ENCODE measurements at regions not wholly inside any gene's neighbourhood (a gene's known extent, or its start where the extent isn't known, plus 50 kb on each side); places are given as distances from the start of the nearest gene placed in this dataset.
"Not testable (repeated sequence)": the region's sequence is repeated elsewhere in the genome, so short reads cannot be mapped to it uniquely, and the experiment has no call there.

- no peak for DNase-seq (ENCODE audit: low spot score)
Observed at GRCh38 chr2:34724107-34724506, 1125.0 kb upstream of the FAM98A start.

- DNase-seq (ENCODE audit: low spot score), result no peak
Observed at GRCh38 chr2:34723683-34724082, 1124.6 kb upstream of the FAM98A start.

- DNase-seq (ENCODE audit: low spot score), result no peak
Observed at GRCh38 chr2:34719206-34719605, 1120.1 kb upstream of the FAM98A start.

- DNase-seq (ENCODE audit: low spot score), result peak; percentile 19
Observed at GRCh38 chr2:34705551-34706247, 1106.6 kb upstream of the FAM98A start.

DNA sequence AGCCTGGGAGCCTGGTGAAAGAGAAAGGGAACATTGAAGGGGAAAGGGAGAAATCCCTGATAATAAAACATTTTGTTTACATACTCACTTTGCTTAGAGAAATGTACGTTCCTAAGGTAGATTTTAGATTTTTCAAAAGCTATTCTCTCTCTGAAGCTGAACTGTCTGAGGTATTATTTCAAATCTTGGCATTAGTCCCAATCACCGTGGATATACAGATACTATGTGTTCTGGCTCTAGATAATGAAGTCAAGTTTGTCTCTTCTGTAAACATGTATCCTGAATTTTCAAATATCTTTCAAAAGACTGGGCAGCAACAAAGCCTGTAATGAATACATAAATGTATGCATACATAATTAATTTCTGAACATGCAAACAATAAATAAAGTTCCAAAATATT is 1104.2 kb upstream of the FAM98A start:
- DNase-seq (ENCODE audit: low spot score), result no peak

DNA sequence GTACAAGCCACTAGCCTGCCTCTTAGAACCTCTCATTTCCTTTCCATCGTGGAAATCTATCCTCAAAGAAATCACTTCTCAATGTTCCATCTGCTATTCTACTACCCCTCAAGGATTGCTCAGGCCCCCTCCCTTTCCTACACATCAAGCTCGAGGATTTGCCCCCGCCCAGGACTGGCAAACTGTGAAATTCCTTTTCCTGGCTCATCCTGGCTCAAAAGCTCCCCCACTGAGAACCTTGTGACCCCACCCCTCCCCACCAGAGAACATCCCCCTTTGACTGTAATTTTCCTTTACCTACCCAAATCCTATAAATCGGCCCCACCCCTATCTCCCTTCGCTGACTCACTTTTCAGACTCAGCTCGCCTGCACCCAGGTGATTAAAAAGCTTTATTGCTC is 1103.3 kb upstream of the FAM98A start:
- not testable (repeated sequence) for DNase-seq (ENCODE audit: low spot score)

DNA sequence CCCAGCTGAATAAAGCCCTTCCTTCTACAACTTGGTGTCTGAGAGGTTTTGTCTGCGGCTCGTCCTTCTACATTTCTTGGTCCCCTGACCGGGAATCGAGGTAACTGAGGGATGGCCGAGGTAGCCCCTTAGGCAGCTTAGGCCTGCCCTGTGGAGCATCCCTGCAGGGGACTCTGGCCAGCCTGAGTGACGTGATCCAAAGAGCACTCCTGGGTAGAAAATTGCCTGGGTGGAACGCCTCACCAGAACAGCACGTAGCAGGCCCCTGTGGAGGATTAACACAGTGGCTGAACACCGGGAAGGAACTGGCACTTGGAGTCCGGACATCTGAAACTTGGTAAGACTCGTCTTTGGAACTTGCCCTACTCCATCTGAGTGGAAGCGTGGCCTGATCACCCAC is 1078.5 kb upstream of the FAM98A start:
- DNase-seq (ENCODE audit: low spot score), result not testable (repeated sequence)

DNA sequence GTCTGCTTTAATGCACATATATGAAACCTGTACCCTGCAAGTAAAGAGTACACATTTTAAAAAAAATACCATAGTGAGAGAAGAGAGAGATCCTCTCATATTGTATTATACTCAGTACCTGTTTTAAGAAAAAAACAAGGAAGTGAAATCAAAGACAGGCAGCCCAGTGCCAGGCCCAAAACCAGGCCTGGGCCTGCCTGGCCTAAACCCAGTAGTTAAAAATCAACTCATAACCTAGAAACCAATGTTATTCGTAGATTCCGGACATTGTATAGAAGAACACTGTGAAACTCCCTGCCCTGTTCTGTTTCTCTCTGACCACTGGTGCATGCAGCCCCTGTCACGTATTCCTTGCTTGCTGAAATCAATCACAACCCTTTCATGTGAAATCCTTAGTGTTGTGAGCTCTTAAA is 1078.0 kb upstream of the FAM98A start:
- not testable (repeated sequence) for DNase-seq (ENCODE audit: low spot score)

- no peak for DNase-seq (ENCODE audit: low spot score)
Observed at GRCh38 chr2:34670482-34670881, 1071.4 kb upstream of the FAM98A start.

DNA sequence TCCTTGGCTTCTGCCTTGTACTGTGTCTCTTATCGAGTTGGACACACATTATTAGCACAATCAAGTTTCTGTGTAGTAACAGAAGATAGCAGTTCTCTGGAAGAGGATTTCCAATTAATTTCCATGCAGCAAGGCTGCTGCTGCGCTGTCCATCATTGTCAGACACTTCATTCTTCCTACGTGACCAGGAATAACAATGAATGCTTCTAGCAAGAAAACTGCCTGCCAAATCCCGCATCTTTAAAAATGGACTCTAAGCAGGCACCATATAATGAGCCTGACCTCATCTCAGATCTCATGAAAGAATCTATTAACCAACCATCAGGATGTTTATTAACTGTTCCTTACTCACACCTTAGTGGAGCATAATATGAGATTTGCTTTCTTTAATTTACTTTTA is 1067.7 kb upstream of the FAM98A start:
- DNase-seq (ENCODE audit: low spot score), result no peak

DNA sequence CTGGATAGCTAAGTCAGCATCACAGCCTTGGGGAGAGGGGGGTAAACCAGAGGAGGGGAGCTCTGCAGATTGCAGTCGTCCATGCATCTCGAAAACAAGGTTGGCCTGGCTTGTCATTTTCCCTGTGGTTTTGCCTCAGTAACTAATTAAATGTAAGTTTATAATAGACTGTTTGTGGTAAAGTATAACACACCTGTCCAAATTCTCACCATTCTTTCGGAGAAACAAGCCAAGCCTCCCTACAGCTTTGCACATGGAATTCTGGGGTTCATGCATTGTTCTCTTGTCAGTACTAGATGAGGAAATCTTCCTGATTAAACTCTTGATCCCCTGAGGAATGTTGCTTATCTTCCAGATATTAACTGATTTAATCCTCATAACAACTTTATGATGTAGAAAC is 1065.2 kb upstream of the FAM98A start:
- DNase-seq (ENCODE audit: low spot score), result no peak

- no peak for DNase-seq (ENCODE audit: low spot score)
Observed at GRCh38 chr2:34663314-34663713, 1064.2 kb upstream of the FAM98A start.

DNA sequence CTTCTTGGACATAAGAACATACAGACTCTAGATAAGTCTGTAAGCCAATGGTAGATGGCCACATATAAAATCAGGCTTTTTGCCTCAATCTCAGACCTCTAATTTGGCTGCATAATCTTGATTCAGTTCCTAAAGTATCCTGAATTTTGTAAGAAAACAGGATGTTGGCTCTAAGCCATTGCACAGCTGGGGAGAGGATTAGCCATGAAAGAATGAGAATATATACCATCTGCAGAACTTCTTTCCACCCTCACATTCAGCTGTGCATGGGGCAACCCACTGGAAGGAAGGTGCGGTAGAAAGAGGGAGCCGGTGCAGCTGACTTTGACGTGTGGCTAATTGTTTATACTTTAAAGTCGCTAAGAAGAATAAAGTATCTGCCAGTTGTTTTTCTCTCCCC is 1061.6 kb upstream of the FAM98A start:
- no peak for DNase-seq (ENCODE audit: low spot score)

GRCh38 chr2:34656632-34657031 is 1057.5 kb upstream of the FAM98A start:
- no peak for DNase-seq (ENCODE audit: low spot score)

- DNase-seq (ENCODE audit: low spot score), result peak; percentile 28
Observed at GRCh38 chr2:34652636-34653035, 1053.5 kb upstream of the FAM98A start.

DNA sequence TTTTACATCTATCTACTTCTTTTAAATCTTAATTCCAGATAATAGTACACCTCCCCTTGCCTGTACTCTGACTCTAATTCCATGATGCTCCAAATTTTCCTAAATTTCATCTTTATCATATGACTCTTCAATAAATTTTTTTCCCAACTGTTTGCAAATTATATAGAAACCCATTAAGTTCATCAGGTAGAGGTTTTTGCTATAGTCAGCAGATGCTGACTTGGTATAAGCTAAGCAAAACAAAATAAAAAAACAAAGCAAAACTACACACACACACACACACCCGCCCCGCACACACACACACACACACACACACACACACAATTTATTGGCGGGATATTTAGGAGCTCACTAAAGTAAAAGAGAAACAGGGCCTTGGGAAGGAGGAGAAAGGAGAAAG is 1047.8 kb upstream of the FAM98A start:
- no peak for DNase-seq (ENCODE audit: low spot score)

DNA sequence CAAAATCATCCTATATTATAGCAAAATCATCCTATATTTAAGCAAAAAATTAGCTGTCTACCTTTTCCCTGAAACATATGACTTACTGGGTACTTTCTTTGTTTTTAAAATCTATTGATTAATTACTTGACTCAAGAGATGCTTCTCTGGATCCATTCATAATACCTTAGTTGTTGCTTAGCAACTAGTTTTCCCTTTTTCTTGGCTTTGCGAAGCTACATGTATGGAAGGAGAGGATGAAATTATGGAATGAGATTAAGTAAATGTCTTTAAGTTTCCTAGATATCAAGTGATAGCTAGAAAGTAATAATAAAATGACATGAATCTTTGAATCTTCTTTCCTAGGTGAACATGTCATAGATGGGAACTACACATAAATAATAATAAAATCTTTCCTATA is 1033.2 kb upstream of the FAM98A start:
- DNase-seq (ENCODE audit: low spot score), result no peak

GRCh38 chr2:34627003-34627402 is 1027.9 kb upstream of the FAM98A start:
- DNase-seq (ENCODE audit: low spot score), result peak; percentile 63

GRCh38 chr2:34604164-34604563 is 1005.1 kb upstream of the FAM98A start:
- no peak for DNase-seq (ENCODE audit: low spot score)

DNA sequence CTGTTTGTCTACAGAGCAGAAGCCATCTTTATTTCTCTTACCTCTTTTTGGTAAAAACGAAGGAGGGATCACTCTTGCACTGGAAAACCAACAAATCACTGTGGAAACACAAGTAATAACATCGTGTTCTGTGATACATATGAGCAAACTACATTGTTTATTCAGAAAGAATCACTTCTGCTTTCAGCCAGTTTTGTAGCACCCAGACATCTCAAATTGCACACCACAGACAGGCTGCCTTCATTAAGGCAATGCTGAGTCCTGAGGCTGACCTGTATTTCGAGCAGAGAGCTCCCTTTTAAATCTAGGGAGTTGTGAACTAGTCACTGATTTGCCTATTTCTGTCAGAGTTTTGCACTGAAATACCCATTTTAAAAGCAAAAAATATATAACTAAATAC is 1003.2 kb upstream of the FAM98A start:
- no peak for DNase-seq (ENCODE audit: low spot score)

GRCh38 chr2:34601561-34601960 is 1002.5 kb upstream of the FAM98A start:
- DNase-seq (ENCODE audit: low spot score), result no peak

DNA sequence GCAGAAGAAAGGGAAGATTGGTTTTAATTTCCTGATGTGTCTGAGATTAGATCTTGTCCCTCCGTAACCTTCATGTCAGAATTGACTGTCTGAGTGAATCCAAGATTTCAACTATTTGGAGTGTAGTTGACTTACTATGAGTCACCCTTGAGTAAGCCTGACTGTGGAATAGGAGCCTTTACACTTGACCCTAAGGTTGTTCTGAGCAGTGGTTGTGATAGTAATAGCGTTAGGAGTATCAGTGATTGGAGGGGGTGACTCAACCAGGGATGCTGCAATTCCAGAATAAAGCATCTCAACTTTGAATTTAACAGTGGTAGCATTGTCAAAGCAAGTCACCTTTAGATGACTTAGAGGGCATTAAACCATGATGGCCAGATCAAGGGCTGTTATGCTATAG is 979.5 kb upstream of the FAM98A start:
- no peak for DNase-seq (ENCODE audit: low spot score)

DNA sequence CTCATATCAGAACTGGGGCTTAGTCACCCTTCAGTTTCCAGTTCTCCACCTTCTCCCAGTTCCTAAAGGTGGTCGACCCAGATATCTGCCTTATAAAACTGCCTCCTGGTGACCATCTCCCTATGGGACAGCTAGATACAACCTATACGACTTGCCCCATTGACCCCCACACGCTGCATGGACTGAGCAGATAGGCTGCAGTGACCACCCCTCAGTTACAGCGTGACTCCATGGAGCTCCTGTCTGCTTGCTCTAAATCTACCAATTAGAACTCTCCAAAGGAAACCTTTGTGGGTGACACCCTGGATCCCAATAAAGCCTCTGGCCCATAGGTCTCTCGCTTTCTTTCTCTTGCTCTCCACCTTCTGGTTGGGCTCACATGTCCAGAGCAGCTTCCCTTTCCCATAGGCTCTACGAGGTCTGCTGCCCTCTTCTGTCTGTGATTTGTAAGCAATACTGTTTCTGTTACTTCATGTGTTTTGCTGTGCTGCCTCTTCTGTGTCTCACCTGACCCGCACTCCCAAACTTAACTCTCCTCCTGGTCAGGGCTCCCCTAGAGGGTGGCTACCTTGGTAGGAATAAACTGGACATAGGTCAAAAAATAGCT is 971.3 kb upstream of the FAM98A start:
- DNase-seq (ENCODE audit: low spot score), result peak; percentile 56

GRCh38 chr2:34567128-34567527 is 968.0 kb upstream of the FAM98A start:
- DNase-seq (ENCODE audit: low spot score), result no peak
